Activated CD8-positive, alpha-beta T cell treated with anti-CD3 and anti-CD28 coated beads, Interleukin-2, amount 10 ng/mL, durations not matched to agents 7 days and 5 days (primary cell): ENCODE measurements at regions not wholly inside any gene's neighbourhood (a gene's known extent, or its start where the extent isn't known, plus 50 kb on each side); places are given as distances from the start of the nearest gene placed in this dataset.

Experiments used
- ATAC-seq: fragments of 150-1000 bp; cut with Tn5 transposase; one replicate; pipeline ENCODE4 v1.10.0; 2021; ENCODE audit warnings: moderate library complexity
- CTCF ChIA-PET: fragments of 350-600 bp; sonication (Branson Sonifier 250); formaldehyde crosslinking; loops from one replicate; lab custom pipeline; 2021; ENCODE audit warnings: antibody characterized with exemption; lab: Charles Lee
- POLR2A ChIA-PET: fragments of 350-600 bp; sonication (Branson Sonifier 250); formaldehyde crosslinking; loops from one replicate; lab custom pipeline; 2021; ENCODE audit warnings: antibody characterized with exemption; lab: Charles Lee
- DNase-seq: peaks from one replicate; pipeline ENCODE4 v3.0.0-alpha.2; 2020
- H3K27ac Mint-ChIP-seq: one replicate; pipeline ENCODE4 v1.8.0; 2021; ENCODE audit warnings: mild to moderate bottlenecking, mixed read lengths
- H3K27me3 Mint-ChIP-seq: one replicate; pipeline ENCODE4 v1.8.0; 2021; ENCODE audit warnings: low read depth, mixed read lengths
- H3K36me3 Mint-ChIP-seq: one replicate; pipeline ENCODE4 v1.8.0; 2021; ENCODE audit warnings: low read depth, mixed read lengths
- H3K4me1 Mint-ChIP-seq: one replicate; pipeline ENCODE4 v1.8.0; 2021; ENCODE audit warnings: low read depth, mixed read lengths
- H3K4me3 Mint-ChIP-seq: one replicate; pipeline ENCODE4 v1.8.0; 2021; ENCODE audit warnings: mild to moderate bottlenecking, mixed read lengths
- H3K9me3 Mint-ChIP-seq: one replicate; pipeline ENCODE4 v1.8.0; 2022; ENCODE audit warnings: mixed read lengths; ENCODE audit not compliant: insufficient read depth

GRCh38 chr5:21142791-21143190 lies 1154.8 kb upstream of the CDH18 start:
- ATAC-seq (peak; percentile 36), DNase-seq (peak; percentile 21)
- no peak overlapping the region for H3K4me3 Mint-ChIP-seq
- H3K4me1 Mint-ChIP-seq = no peaks in the 10 kb centered on the region
- H3K36me3 Mint-ChIP-seq = no peaks in the 10 kb centered on the region
- no peak overlapping the region for H3K27ac Mint-ChIP-seq
- ChIA-PET POLR2A (no interaction called here), CTCF (no interaction called here)
- no peaks in the 10 kb centered on the region for H3K27me3 Mint-ChIP-seq
- peaks cover 3% of the 10 kb centered on the region for H3K9me3 Mint-ChIP-seq

DNA sequence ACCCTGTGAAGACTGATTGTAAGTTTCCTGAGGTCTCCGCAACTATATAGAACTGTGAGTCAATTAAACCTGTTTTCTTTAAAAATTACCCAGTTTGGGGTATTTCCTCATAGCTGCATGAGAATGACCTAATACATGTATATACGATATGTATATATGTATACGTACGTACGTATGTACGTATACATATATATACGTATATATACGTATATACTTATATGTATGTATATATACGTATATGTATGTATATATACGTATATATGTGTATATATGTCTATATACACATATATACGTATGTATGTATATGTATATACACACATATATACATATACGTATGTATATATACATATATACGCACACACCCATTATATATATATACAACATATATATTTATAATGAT lies 1153.0 kb upstream of the CDH18 start:
- ATAC-seq (no peak), DNase-seq (no peak)
- Mint-ChIP-seq H3K27ac (no peak overlapping the region), H3K27me3 (no peaks in the 10 kb centered on the region), H3K9me3 (peaks cover 3% of the 10 kb centered on the region), H3K4me1 (no peaks in the 10 kb centered on the region), H3K4me3 (no peak overlapping the region), H3K36me3 (no peaks in the 10 kb centered on the region)
- POLR2A ChIA-PET = no interaction called here
- CTCF ChIA-PET = no interaction called here

- Mint-ChIP-seq H3K4me3 (no peak overlapping the region), H3K9me3 (no peaks in the 10 kb centered on the region), H3K27me3 (no peaks in the 10 kb centered on the region), H3K27ac (no peak overlapping the region), H3K4me1 (no peaks in the 10 kb centered on the region), H3K36me3 (no peaks in the 10 kb centered on the region)
- ATAC-seq (no peak), DNase-seq (no peak)
- CTCF ChIA-PET = no interaction called here
- POLR2A ChIA-PET = no interaction called here
Measured at GRCh38 chr5:21126236-21126635, 1138.2 kb upstream of the CDH18 start.

GRCh38 chr5:21125238-21125983 lies 1137.4 kb upstream of the CDH18 start:
- Mint-ChIP-seq H3K4me3 (no peak overlapping the region), H3K27me3 (no peaks in the 10 kb centered on the region), H3K4me1 (no peaks in the 10 kb centered on the region), H3K27ac (no peak overlapping the region), H3K9me3 (no peaks in the 10 kb centered on the region), H3K36me3 (no peaks in the 10 kb centered on the region)
- no peak for ATAC-seq
- no peak for DNase-seq
- CTCF ChIA-PET = no interaction called here
- POLR2A ChIA-PET = interaction anchor here (0.6 kb wide), 1 partner anchor 98 kb away, joined by 3 read pairs; no protein-coding TSS in a partner anchor

- POLR2A ChIA-PET = no interaction called here
- H3K4me3 Mint-ChIP-seq = no peak overlapping the region
Measured at GRCh38 chr5:21121213-21121612, 1133.2 kb upstream of the CDH18 start.

GRCh38 chr5:21097661-21098060 lies 1109.7 kb upstream of the CDH18 start:
- DNase-seq = no peak
- no peak overlapping the region for H3K4me3 Mint-ChIP-seq
- H3K27ac Mint-ChIP-seq = no peak overlapping the region
- H3K36me3 Mint-ChIP-seq = no peaks in the 10 kb centered on the region
- ChIA-PET POLR2A (no interaction called here), CTCF (no interaction called here)
- no peaks in the 10 kb centered on the region for H3K4me1 Mint-ChIP-seq
- no peak for ATAC-seq
- H3K27me3 Mint-ChIP-seq = no peaks in the 10 kb centered on the region
- H3K9me3 Mint-ChIP-seq = no peaks in the 10 kb centered on the region

More at GRCh38 chr5:21121213-21121612, 1133.2 kb upstream of the CDH18 start:
- Mint-ChIP-seq H3K36me3 (no peaks in the 10 kb centered on the region), H3K27ac (no peak overlapping the region), H3K27me3 (no peaks in the 10 kb centered on the region), H3K9me3 (peaks cover 15% of the 10 kb centered on the region), H3K4me1 (no peaks in the 10 kb centered on the region)
- CTCF ChIA-PET = no interaction called here
- no peak for ATAC-seq
- DNase-seq = no peak

DNA sequence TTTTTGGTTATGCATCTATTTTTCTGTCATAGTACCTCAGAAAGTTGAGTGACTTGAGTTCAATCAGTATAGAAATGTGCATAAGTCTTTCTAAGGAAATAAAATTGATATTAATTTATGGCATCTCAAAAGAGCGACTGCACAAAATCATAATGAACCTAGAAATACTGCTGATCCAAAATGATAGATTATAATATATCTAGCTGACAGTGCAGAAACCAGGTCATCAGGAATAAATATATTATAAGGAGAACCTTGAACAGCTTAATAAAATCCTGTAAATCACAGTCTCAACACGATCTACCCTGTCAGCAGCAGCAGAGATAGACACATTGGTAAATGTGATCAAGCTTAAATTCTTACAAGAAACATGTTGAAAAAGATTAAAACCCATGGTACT lies 1106.6 kb upstream of the CDH18 start:
- H3K4me3 Mint-ChIP-seq = no peak overlapping the region
- no peak overlapping the region for H3K27ac Mint-ChIP-seq
- H3K36me3 Mint-ChIP-seq = no peaks in the 10 kb centered on the region
- ChIA-PET CTCF (no interaction called here), POLR2A (no interaction called here)
- no peaks in the 10 kb centered on the region for H3K27me3 Mint-ChIP-seq
- no peak for ATAC-seq
- H3K9me3 Mint-ChIP-seq = no peaks in the 10 kb centered on the region
- no peak for DNase-seq
- H3K4me1 Mint-ChIP-seq = no peaks in the 10 kb centered on the region

DNA sequence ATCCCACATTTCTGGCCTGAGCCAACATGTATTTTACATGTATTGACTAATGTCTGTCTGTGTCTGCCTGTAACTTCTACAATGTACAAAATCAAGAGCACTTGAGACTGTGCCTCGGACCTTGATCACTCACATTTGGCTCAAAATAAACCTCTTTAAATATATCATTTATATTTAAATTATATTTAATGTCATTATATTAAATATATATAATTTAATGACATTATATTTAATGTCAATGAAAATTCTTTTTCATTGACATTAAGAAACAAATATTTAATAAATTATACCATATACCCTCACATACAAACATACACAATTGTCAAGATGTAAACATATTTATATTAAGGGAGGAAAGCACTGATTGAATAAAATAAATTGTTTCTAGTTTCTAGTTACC lies 1099.8 kb upstream of the CDH18 start:
- ChIA-PET POLR2A (no interaction called here), CTCF (no interaction called here)
- no peak overlapping the region for H3K27ac Mint-ChIP-seq

DNA sequence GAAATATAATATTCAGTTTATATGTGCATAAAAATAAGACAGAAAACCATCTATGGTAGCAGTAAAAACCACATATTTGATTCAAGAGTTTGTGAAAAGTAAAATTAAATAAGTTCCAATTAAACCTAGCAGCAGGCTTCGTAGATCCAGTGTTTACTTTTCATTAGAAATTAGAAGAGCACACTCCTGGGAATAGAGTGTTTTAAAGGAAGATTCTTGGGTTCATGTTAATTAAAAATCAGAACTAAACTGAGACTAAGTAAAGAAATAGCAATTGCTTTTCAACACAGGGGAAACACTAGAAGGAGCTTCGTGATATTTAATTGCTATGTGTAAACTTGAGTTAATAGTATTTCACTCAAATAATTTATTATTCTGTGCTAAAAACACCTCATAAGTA lies 1097.8 kb upstream of the CDH18 start:
- H3K9me3 Mint-ChIP-seq = peaks cover 22% of the 10 kb centered on the region
- no peaks in the 10 kb centered on the region for H3K4me1 Mint-ChIP-seq
- H3K27me3 Mint-ChIP-seq = no peaks in the 10 kb centered on the region

More for the DNA sequence above, 1099.8 kb upstream of the CDH18 start:
- Mint-ChIP-seq H3K9me3 (peaks cover 17% of the 10 kb centered on the region), H3K27me3 (no peaks in the 10 kb centered on the region), H3K4me3 (no peak overlapping the region), H3K4me1 (no peaks in the 10 kb centered on the region), H3K36me3 (no peaks in the 10 kb centered on the region)
- ATAC-seq (no peak), DNase-seq (no peak)

GRCh38 chr5:21071986-21072385 lies 1084.0 kb upstream of the CDH18 start:
- Mint-ChIP-seq H3K9me3 (peaks cover 14% of the 10 kb centered on the region), H3K4me1 (no peaks in the 10 kb centered on the region), H3K27ac (no peak overlapping the region), H3K36me3 (no peaks in the 10 kb centered on the region), H3K27me3 (no peaks in the 10 kb centered on the region), H3K4me3 (no peak overlapping the region)
- CTCF ChIA-PET = no interaction called here
- ATAC-seq (no peak), DNase-seq (no peak)
- POLR2A ChIA-PET = no interaction called here

More for the DNA sequence above, 1097.8 kb upstream of the CDH18 start:
- POLR2A ChIA-PET = no interaction called here
- CTCF ChIA-PET = no interaction called here
- DNase-seq (no peak), ATAC-seq (no peak)
- Mint-ChIP-seq H3K4me3 (no peak overlapping the region), H3K27ac (no peak overlapping the region), H3K36me3 (no peaks in the 10 kb centered on the region)

- Mint-ChIP-seq H3K27me3 (no peaks in the 10 kb centered on the region), H3K9me3 (peaks cover 11% of the 10 kb centered on the region), H3K4me3 (no peak overlapping the region), H3K36me3 (no peaks in the 10 kb centered on the region), H3K4me1 (no peaks in the 10 kb centered on the region), H3K27ac (no peak overlapping the region)
- ATAC-seq = no peak
- ChIA-PET POLR2A (no interaction called here), CTCF (no interaction called here)
- no peak for DNase-seq
Measured at GRCh38 chr5:21071421-21071820, 1083.4 kb upstream of the CDH18 start.

DNA sequence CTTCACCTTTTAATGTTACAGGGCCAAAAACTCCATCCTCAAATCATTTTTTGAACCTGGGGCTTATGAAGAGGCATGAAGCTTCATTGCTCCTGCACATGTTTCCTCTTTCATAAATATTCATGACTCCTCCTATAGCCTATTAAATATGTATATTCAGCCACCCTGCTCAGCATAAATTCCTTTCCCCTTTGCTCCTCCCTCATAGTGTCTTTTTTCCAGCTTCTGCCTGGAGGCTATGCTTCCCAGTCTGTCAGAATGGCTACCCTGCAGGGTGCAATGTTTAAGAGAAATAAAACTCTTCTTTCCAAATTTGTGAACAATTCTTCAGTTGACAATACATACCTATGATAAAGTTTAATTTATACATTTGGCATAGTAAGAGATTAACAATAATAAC lies 1082.9 kb upstream of the CDH18 start:
- Mint-ChIP-seq H3K36me3 (no peaks in the 10 kb centered on the region), H3K9me3 (peaks cover 9% of the 10 kb centered on the region), H3K4me1 (no peaks in the 10 kb centered on the region), H3K4me3 (no peak overlapping the region), H3K27ac (no peak overlapping the region), H3K27me3 (no peaks in the 10 kb centered on the region)
- DNase-seq (no peak), ATAC-seq (no peak)
- ChIA-PET POLR2A (no interaction called here), CTCF (no interaction called here)

DNA sequence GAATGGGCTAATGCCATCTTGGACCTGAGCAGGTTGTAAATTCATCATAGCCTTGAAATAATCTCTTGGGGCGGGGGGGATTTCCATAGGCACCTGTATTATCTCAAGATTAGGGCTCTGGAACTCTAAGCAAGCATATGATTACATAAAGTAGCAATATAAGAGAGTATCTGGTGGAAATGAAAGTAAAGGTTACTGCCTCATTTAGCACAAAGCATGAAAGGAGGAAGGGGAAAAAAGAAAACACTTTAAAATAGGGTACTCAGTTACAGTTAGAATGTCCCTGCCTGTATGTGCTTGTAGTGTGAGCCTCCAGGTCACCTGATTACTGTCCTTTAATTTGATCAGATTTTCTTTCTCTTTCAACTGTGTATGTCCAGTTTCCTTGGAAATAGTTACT lies 1079.7 kb upstream of the CDH18 start:
- CTCF ChIA-PET = no interaction called here
- Mint-ChIP-seq H3K4me1 (no peaks in the 10 kb centered on the region), H3K36me3 (no peaks in the 10 kb centered on the region), H3K9me3 (peaks cover 12% of the 10 kb centered on the region), H3K27me3 (no peaks in the 10 kb centered on the region), H3K4me3 (no peak overlapping the region), H3K27ac (no peak overlapping the region)
- DNase-seq = no peak
- no peak for ATAC-seq
- POLR2A ChIA-PET = no interaction called here
